ENCODE measurements at regions not wholly inside any gene's neighbourhood (a gene's known extent, or its start where the extent isn't known, plus 50 kb on each side); places are given as distances from the start of the nearest gene placed in this dataset.

DNA sequence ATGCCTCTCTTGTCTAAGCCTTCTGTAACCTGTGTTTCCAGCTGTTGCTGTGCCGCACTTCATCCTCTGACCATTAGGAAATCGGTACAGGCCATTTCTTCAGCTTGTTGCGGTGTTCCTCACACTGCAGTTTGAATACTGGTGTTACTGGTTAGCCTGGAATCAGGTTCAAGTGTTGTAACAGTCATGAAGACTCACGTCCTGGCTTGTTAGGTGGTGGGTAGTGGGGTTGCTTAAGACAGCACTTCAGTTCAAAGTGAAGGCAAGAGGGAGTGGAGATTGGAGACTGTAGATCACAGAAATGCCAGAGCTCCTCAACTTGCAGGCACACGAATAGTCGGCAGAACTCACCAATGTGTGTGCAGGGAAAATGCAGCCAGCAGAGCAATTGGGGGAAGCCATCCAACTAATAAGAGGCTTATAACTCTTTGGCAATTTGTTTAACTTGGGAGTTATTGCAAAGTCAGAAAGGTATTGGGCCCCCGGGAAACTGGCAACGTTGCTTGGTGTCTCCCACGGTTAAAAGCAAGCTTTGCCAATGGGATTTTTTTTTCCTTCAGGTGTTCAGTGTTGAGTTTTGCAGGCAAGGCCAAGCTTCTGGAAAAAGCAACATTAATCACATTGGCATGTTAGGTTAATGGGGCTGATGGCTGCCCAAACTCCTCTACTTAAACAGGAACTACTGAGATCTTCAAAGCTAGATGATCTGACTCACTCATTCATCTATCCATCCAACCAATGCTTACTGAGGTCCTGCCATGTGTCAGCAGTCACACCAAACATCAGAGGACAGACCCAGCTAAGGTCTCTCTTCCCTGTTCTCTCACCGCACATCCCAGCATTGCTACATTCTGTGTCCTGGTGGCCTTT lies 380.9 kb downstream of the GATA3 start:
- DNase-seq, result no peak

DNA sequence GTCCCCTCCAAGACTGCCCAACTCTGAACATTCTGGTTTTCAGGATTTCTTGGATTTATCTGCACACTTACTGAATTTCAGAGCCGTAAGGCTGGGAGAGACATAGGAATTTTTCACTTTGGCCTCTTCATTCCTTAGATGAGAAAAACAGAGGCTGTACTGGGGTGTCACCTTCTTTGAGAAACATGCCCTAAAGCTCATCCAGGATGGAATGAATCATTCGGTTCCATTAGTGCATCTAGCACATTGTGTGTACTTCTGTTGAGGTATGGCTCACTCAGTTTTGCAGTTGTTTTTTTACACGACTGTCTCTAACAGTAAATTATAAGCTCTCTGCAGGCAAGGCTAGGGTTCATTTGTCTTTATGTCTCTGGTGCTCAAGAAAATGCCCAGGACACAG lies 383.4 kb downstream of the GATA3 start:
- DNase-seq, result no peak

DNA sequence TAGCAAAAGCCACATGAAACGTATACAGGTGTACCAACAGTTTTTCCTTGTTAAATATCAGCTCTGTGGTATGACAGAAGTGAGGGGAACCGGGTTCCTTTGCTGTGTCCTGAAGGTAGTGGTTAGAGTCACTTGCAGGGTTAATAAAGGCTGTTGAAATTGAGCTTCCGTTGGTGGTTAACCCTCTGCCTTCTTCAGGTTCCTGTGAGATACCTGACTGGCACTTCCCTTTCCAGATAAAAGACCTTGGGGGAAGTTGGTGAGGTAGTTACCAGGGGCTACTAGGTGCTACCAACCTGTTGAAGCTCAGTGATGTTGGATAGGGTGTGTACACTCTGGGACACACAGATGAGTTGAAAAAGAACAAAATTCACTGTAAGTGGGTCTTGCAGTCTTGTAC lies 384.1 kb downstream of the GATA3 start:
- DNase-seq, result no peak

DNA sequence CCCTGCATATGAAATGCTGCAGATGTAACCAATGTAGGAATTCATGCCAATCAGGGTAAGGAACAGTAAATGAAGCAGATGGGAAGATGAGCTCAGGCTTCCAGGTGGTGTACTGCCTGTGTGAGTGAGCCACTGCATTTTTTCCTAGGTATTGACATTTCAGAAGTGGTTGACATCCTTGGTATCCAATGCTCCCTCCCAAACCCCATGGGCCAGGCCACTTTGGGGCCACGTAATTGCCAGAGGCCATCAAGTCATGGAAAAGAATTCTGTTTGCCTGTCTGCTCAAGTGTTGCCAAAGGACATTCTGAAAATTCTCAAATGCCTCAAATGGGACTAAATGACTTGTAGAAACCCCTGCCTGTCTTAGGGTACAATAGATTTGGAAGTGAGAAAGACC lies 384.6 kb downstream of the GATA3 start:
- peak in 1 of 2 experiments; percentile 7 for DNase-seq

DNA sequence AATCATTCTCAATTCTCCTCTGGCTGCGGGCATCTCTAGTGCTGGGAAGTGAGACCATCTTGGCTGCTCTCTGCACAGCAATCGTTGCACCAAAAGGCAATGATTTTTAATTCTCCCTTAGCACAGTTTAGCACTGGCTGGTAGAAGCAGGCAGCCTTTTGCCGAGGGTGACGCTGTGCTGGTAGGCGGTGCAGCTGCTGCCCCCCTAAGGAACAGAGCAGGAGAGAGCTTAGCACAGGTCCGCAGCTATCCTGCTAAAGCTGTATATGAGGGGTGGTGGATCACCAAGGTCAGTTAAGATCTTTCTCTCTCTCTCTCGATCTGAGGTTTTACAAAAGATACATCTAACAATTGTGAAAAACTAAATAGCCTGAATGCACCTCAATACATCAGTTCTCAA lies 390.1 kb downstream of the GATA3 start:
- peak in 1 of 2 experiments; percentile 8 for DNase-seq

DNA sequence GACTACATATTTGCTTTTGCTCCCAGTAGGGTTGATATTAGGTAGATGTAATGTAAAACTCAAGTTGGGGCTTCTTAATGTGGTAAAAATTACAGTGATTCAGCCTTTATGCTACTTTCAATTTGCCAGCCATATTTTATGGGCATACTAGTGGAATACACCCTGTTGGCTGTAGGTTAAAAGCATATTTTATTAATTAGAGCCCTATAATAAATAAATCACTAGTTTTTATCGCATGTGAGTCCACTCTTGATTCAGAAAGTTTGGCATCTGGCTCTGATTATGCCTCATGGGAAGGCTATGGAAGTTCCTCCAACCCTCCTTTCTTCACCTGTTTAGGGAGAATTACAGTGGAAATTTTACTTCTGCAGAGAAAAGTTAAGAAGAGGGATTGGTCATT lies 390.9 kb downstream of the GATA3 start:
- DNase-seq, result no peak

DNA sequence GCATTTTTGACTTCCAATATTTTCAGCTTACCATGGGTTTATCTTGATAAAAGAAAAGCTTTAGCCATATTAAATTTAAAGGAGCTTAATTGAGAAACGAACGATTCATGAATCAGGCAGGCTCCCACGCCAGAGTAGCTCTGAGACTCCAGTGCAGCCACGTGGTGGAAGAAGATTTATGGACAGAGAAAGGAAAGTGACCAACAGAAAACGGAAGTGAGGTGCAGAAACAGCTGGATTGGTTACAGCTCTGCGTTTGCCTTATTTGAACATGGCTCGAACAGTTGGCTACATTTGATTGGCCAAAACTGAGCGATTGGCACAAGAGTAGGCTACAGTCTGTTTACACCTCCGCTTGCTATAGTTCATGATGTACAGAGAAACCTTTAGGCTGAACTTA lies 395.4 kb downstream of the GATA3 start:
- DNase-seq, result no peak

DNA sequence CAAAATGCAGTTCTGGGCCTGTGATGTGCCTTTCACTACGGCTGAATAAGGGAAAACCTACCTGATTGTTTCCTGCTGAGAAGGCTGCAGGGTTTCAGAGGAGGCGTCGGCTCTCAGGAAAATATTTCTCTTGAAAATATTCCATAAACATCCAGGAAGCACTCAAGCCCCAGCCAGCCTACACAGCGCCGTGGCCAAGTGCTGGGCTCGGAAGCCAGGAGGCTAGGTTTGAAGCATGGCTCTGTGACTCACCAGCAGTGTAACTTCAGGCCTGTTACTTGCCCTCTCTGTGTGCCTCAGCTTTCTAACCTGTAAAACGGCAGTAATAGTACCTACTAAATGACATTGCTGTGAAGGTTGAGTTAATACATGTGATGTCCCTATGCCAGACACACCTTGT lies 399.1 kb downstream of the GATA3 start:
- DNase-seq, result no peak

DNA sequence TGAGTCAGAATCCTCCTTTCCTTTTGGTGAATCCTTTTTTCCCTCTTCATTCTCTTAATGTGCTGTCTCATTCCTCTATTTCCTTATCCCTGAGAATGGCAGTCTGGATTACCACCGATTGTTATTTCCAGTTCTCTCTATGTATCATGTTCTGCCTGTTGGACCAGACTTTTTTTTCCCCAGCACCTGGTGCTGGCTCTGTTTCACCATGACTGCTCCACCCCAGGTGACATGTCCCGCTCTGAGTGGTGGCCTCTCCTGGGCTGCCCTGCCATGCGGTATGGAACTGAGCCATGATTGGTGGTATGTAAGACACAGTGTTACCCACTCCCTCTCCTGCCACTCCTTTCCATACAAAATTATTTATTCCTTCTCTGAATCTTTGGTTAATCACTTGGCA lies 399.9 kb downstream of the GATA3 start:
- no peak for DNase-seq

DNA sequence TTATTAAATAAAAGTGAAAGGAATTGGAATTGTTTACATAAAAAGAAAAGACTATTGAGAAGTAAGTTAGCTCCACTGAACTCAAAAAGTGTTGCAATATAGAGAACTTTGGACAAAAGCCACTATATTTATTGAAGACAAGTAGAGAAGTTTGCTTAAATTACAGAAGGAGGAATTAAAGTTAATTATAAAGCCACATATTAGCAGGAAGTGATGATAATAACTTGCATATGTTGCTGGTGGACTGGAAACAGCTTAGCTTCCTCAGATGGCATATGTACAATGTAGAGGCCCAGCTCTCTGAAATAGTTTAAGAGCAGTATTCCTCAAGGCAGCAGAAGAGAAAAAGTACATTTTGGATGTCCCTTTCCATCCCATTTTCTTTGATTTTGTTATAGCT lies 400.7 kb downstream of the GATA3 start:
- DNase-seq, result no peak

DNA sequence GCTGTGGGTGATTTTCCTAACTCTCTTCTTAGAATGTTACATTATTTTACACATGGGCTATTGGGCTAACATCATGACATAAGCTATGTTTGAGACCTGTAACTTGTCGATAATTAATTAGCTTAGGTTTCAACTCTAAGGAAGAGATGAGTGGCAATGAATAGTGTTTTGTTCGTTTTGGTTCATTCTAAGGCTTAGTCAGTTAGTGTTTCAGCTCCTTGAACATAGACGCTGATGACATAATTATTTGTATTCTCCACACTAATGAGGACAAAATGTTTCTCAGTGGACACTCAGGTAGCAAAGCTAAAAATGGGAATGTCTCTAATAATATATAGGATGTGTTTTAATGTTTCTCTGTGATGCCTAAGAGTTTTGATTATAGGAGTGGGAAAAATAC lies 401.9 kb downstream of the GATA3 start:
- no peak for DNase-seq

DNA sequence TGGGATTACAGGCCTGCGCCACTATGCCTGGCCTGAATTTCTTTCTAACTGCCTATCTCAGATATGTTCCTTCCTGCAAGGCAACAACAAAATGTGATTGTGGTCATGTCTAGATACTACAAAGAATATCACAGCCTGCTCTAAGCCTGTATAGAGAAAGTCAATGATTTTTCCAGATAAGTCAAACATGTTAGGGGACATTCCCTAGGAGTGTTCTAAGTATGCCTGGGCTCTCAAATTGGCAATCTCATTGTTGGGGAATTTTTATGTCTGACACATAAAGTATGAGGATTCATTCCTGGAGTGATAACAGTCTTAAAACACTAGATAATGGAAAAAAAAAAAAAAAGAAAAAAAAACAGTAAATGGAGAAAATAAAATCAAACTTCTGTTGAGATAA lies 406.1 kb downstream of the GATA3 start:
- DNase-seq, result no peak

DNA sequence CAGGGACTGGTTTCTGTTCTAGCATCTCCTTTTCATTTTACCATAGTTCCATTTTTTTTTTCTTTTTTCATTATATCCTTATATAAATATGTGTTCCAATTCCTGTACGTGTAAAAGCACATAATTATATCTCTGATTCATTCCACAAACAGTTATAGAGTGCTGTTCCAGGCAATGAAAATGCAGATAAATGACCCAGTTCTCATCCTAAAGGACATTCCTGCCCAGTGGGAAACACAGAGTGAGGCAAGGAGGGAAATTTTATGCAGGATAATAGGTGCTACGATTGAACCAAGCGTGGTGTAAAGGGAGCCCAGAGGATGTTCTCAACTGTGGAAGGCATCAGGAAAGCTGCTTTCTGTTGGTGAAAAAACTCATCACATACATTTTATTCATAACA lies 408.1 kb downstream of the GATA3 start:
- DNase-seq, result no peak

DNA sequence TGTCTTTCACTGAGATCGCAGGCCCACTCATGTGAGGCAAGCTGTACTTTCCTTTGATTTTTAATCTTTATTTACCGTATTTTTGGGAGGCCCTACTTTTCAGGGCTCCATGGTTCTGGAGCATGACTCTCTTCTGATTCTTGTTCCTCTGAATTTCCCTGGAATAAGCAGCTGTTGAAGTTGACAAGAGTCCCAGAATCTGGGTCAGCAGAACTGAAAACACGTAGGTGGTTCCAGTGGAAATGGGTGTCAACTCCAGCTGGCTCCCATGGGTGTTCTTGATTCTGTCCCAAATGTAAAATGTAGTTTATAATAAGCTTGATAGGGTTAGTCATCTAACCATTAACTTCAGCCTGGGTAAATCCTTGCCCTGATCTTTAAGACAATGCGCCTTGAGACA lies 409.4 kb downstream of the GATA3 start:
- no peak for DNase-seq

DNA sequence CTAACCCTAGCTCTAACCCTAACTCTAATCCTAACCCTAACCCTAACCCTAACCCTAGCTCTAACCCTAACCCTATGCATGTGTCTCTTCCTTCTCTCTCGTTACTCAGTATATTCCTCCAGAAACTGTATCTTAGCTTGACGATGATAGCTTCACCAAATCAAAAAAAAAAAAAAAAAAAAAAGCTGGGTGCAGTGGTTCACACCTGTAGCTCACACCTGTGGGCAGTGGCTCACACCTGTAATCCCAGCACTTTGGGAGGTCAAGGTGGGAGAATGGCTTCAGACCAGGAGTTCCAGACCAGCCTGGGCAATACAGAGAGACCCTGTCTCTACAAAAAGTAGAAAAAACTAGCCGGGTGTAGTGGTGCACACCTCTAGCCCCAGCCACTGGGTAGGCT lies 414.0 kb downstream of the GATA3 start:
- no peak for DNase-seq

DNA sequence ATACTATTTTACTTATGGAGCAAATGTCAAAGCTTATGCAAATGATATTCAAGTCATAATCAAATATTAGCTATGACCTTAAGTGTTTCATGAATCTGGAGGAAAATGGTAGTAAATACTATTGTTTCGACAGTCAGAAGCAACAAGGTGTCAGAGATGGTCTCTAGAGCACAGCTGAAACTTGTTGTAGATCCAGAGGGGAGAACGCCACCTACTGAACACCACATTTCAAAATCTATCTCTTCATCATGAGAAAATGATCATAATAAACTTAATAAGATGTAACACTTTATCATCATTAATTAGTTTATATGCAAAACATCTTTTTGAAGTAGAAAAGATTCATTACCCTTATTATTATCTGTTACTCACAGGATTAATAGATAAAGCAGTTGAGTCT lies 418.7 kb downstream of the GATA3 start:
- no peak for DNase-seq

DNA sequence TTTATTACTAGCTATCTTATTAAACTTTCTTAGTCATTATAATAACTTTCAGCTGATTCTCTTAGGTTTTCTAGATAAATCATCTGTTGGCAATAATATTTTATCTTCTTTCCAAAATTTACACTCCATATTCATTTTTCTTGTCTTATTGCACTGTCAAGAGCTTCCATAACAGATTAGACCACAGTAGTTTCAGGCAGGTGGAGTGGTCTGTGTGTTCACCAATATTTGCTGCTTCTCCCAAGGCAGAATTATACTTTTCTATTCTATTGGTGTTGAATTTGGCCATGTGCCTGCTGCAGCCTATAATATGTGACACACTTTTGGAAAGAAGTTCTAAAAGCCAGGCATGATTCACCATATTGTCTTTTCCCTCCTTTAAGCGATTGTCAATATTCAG lies 422.8 kb downstream of the GATA3 start:
- no peak for DNase-seq

DNA sequence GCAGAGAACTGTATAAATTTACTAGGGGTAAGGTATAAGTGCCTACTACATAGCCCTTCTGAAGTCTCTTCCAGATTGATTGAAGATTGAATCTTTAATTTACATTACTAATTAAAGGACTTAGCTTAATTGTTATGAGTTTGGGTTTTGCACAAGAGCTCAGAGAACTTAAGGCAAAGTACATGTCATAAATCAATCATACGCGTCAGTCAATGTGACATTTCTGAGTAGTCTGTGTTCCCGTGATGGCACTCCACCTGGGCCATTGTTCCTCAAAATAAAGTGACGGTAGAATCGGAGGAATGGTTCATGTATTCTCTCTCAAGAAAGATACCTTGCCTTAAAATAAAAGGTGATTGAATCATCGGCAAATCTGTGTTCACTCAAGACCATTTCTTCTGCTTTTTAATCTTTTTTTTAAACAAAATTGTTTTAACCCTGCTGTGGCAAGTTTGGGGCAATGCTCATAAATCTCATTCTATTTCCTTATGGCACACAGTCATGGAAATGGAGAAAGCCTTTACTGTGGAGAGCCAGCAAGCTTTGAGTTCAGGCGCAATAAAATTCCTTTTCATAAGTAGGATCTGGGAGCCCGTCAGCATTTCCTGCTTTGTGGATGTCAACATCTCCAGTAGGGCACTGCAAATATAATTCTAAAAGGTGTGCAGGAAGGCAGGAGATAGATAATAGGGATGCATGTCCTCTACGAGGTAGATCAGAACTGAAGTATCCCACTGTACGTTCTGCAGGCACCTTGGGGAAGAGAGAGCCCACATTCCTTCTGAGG lies 427.4 kb downstream of the GATA3 start:
- no peak for DNase-seq

DNA sequence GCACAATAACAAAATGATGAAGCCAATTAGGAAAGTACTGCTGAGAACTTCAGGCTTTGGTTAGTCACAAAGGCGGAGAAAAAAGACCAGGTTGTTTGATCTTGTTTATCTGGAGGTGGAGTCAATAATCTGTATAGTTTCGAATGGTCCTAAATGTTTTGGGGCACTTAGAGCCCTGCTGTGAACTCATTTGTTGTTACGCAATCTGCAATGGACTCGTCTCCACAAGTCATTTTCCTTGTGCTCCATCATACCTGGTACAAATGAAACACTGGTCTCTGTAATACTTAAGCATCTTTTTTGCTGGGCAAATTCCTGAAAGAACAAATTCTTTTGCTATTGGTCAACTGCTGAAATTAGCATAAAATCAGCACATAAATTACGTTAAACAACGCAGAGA lies 430.5 kb downstream of the GATA3 start:
- DNase-seq, result no peak

DNA sequence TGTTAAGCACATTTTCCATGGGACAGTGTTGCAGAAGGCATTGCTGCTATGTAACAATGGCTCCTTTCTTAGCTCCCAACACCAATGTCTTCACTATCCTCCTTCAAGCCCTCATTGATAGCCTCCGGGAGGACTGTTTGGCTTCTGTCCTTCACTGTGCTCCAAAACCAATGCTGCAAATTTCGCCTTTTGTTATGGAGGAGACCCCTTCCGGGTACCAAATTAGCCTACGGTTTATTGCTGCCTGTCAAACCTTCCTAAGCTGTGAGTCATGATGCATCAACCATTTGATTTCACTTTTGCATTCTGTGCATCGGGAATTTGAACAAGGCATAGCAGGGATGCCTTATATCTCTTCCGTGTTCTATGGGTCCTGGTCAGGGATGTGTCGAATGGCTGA lies 432.9 kb downstream of the GATA3 start:
- no peak for DNase-seq

DNA sequence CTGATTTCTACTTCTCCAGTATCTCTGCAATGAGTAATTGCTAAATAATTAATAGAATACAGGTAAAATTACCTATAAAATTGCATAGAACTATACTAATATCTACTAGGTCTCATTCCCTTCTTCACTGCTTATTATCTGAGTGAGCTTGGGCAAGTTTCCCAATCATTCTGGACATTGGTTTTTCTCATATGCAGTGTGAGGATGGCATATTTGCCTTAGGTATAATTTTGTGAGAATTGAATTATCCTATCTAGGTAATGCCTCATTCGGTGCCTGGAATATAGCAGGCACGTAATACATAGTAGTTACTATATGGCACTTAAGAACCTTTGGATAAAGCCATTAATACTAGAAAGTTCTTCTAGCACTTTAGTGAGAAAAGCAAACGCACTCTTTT lies 434.7 kb downstream of the GATA3 start:
- DNase-seq, result no peak

DNA sequence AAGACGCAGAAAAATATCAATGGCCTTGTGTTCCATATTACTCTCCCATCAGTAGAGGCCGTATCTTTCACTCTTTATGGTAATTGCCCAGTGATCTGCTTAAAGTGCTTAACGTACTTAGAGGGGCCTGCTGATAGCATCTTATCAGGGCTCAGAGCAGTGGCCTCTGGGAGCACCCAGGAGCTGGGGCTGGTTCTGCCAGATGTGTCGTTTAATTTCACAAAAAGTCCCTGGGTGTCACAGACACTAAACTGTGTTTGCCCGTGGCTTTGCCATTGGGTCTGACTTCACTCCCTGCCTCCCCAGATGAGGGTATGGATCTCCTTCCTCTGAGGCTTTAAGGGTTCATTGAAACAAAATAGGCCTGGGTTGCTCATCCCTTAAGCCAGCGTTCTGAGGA lies 435.3 kb downstream of the GATA3 start:
- no peak for DNase-seq

DNA sequence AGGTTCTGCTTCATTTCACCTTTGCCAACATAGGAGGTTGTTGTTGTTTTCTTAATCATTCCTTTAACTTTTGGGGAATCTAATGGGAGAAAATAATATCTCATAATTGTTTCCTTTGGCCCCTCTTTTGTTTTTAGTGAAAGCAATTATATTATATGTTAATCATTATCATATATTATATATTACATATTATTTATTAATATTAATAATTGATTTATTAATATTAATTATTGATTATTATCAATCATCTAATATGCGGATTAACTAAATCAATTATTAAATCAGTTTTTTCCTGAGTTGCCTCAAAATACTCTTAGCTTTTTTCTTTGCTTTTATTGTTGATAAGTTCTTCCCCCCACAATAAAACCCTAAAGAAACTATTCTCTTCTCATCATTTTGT lies 443.8 kb downstream of the GATA3 start:
- DNase-seq, result no peak

DNA sequence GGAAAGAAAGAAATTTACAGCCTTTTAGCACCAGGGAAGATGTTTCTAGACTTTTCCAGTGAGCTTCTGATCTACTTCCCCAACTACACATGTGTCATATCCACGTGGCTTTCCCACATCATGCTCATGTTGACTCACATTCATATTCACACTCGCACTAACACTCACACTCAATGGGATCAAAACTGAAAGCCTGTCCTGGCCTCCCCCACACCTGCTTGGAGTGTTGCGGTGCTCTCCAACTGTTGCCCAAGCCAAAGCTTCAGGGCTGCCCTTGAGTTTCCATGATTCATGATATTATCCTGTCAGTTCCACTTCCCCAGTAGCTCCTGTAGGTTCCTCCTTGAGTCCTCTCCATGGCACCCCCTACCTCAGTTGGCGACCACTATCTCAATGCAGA lies 444.4 kb downstream of the GATA3 start:
- peak; percentile 17 to 41 for DNase-seq

DNA sequence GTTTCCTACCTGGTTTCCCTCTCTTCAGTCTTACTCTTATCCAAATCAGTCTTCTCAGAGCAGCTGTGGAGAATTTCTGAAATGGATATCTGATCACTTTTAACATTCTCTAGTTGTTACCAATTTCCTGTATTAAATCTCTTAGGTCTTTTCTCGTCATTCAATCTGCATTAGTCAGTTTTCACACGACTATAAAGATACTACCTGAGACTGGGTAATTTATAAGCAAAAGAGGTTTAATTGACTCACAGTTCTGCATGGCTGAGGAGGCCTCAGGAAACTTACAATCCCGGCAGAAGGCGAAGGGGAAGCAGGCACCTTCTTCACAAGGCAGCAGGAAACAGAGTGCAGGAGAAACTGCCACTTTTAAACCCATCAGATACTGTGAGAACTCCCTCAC lies 444.8 kb downstream of the GATA3 start:
- DNase-seq, result no peak
